ENCODE measurements at regions not wholly inside any gene's neighbourhood (a gene's known extent, or its start where the extent isn't known, plus 50 kb on each side); places are given as distances from the start of the nearest gene placed in this dataset.
"Not testable (repeated sequence)": the region's sequence is repeated elsewhere in the genome, so short reads cannot be mapped to it uniquely, and the experiment has no call there.

DNA sequence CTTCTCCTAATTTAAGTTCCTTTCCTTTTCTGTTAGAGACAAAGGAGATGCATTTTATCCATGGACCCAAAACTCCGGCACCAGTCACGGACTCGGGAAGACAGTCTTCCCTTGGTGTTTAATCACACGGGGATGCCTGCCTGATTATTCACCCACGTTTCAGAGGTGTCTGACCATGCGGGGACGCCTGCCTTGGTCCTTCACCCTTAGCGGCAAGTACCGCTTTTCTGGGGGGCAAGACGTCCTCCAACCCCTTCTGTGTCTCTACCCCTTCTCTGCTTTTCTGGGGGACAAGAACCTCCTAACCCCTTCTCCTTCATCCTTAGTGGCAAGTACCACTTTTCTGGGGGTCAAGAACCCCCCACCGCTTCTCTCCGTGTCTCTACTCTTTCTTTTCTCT is 816.9 kb upstream of the VRK2 start:
- not testable (repeated sequence) for DNase-seq (ENCODE audit: extremely low read depth, low read depth, low spot score)

DNA sequence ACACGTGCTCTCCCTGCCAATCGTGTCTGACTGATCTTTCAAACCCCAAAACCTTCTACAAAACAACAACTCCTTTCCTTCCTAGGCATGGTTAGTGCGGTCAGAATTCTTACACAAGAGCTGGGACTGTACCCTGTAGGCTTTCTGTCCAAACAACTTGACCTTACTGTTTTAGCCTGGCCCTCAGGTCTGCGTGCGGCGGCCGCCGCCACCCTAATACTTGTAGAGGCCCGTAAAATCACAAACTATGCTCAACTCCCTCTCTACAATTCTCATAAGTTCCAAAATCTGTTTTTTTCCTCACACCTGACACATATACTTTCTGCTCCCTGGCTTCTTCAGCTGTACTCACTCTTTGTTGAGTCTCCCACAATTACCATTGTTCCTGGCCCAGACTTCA is 814.3 kb upstream of the VRK2 start:
- not testable (repeated sequence) for DNase-seq (ENCODE audit: extremely low read depth, low read depth, low spot score)

DNA sequence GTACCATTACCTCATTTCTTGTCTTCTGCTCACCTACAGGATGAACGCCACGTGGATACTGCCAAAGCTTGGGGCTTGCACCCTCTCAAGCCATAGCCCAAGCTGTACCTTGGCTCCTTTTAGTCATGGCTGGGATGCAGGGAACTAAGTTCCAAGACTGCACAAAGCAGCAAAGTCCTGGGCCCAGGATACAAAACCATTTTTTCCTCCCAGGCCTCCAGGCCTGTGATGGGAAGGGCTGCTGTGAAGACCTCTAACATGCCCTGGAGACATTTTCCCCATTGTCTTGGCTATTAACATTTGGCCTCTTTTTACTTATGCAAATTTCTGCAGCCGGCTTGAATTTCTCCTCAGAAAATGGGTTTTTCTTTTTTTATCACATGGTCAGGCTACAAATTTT is 795.1 kb upstream of the VRK2 start:
- DNase-seq (ENCODE audit: extremely low read depth, low read depth, low spot score), result not testable (repeated sequence)

DNA sequence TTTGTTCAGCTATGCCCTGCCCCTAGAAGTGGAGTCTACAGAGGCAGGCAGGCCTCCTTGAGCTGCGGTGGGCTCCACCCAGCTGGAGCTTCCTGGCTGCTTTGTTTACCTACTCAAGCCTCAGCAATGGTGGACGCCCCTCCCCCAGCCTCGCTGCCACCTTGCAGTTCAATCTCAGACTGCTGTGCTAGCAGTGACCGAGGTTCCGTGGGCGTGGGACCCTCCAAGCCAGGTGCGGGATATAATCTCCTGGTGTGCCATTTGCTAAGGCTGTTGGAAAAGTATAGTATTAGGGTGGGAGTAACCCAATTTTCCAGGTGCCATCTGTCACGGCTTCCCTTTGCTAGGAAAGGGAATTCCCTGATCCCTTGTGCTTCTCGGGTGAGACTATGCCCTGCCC is 770.2 kb upstream of the VRK2 start:
- DNase-seq (ENCODE audit: extremely low read depth, low read depth, low spot score), result not testable (repeated sequence)

DNA sequence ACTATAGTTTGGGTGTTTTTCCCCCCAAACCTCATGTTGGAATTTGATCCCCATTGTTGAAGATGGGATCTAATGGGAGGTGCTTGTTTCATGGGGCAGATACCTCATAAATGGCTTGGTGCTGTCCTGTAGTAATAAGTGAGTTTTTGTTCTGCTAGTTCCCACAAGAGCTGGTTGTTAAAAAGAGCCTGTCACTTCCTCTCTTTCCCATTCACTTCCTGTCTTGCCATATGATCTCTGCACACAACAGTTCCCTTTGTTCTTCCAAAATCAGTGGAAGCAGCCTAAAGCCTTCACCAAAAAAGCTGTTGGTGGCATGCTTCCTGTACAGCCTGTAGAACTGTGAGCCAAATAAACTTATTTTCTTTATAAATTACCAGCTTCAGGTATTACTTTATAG is 768.2 kb upstream of the VRK2 start:
- DNase-seq (ENCODE audit: extremely low read depth, low read depth, low spot score), result no peak

DNA sequence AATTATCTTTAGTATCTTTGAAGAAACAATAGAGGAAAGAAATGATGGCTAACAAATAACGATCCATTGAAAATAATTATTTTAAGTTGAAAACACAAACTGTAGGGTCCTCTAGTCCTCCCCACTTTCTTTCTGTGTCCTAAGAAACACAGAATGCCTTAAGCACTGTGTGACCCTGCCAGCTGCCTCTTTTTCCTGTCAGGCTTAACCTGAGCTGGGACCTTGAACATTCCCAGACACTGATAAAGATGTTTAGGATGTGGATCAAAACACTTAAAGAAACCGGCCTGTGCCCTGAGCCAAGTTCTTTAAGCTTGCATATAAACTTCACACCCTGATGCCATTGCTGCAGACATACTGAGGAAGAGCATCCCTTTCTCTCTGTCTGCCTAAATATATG is 755.4 kb upstream of the VRK2 start:
- DNase-seq (ENCODE audit: extremely low read depth, low read depth, low spot score), result no peak

DNA sequence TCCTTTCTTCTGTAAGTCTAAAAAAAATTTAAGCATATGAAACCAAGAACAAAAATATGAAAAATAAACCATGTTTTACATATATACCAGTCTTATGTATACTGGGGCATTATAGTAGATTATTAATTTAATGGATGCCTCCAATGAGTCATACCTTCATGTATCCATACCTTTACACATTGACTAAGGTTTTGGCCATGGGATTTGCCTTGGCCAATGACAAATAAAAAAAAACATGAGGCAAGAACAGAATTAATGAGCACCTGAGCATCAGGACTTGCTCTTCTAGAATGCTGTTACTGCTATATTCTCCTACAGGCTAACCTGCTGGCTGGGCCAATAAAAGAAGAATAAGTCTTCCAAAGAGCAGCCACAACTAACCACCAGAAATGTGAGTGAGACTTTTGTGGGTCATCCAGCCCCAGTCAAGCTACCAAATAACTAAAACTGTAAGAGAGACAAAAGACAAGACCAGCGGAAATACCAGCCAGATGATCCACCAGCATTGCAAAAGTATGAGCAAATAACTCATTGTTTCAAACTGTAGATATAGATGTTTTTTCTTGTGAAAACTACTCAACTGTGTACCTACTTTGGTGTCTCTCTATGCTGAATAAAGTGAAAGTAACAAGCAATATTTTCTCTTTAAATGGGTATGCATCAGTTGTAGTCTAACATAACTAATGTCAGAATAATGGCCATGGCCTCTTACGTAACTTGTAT is 749.6 kb upstream of the VRK2 start:
- no peak for DNase-seq (ENCODE audit: extremely low read depth, low read depth, low spot score)

DNA sequence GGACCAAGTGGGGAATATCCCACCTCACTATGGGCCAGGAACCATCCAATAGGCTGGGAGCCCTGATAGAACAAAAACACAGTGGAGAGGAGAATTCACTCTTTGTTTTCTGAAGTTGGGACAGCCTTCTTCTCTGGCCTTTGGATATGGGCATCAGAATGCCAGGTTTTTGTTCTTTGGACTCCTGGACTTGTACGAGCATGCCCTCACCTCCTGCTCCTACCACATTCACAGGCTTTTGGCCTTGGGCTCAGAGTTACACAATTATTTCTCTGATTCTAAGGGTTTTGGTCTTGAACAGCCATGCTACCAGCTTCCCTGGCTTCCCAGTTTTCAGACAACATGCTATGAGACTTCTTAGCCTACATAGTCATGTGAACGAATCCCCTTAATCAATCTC is 732.9 kb upstream of the VRK2 start:
- DNase-seq (ENCODE audit: extremely low read depth, low read depth, low spot score), result no peak

DNA sequence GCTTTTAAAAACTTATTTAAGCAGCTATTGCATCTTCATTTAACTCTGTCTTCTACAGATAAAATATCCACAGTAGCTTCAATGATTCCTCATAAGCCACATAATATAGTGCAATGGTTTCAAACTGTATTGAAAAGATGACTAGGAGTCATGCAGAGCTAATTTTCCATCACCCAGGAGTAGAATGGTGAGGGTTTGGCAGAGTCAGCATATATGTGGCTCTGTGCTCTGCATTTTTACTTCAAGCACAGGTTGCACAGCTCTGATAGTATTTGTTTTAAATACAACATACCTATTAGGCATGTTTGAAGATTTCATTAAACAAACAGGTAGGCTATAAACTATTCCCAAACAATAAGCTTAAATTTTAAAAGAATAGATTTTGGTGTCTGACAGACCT is 731.9 kb upstream of the VRK2 start:
- no peak for DNase-seq (ENCODE audit: extremely low read depth, low read depth, low spot score)

DNA sequence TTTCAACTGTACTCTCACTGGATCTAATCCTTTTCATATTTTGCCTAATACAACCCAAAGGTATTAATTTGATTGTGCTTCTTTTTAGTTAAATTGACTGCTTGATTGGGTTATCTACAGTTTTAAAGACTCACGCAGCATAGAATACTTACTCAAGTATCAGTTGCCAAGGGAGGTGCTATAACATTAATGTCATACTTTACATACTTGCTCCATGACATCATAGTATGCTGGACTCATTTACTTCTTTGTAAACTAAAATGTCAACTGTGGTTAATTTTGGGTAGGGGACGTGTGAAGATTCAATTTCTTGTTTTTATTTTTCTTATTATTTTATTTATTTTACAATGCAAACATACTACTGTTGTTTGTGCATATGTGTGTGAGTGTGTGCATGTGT is 716.2 kb upstream of the VRK2 start:
- DNase-seq (ENCODE audit: extremely low read depth, low read depth, low spot score), result no peak

DNA sequence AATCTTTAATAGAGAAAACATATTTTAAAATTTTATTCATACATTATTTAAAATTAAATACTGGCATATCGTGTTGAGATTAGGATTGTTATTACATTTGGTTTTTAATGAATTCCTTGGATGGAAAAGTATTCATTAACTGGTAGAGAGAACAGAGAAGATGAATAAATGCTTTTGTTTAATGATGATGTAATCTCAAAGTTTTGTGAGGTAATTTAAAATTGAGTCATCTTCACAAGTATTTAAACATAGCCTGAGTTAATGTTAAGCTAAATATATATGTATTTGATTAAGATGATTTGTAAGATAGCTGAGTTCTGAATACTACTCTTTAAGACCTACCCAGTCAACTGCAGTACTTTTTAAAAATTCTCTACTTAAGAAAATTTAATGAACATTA is 713.4 kb upstream of the VRK2 start:
- DNase-seq (ENCODE audit: extremely low read depth, low read depth, low spot score), result no peak

DNA sequence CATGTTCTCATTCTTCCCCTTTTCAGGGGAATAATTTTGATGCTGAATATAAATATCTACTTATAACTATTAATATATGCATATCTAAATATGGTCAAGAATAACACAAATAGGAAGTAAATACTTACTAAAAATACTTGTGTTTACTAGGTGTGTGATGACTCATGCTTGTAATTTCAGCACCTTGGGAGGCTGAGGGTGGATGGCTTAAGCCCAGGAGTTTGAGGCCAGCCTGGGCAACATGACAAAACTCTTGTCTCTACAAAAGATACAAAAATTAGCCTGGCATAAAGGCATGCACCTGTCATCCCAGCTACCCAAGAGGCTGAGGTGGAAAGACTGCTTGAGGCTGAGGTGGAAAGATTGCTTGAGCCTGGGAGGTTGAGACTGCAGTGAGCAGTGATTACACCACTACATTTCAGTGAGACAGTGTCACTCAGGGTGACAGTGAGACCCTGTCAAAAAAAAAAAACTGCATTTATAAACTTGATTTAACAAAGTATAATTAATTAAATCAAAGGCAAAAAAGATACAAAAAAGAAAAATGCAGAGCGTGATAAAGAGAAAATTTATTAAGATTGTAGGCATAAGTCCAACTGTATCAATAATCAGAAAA is 703.1 kb upstream of the VRK2 start:
- DNase-seq (ENCODE audit: extremely low read depth, low read depth, low spot score), result no peak

DNA sequence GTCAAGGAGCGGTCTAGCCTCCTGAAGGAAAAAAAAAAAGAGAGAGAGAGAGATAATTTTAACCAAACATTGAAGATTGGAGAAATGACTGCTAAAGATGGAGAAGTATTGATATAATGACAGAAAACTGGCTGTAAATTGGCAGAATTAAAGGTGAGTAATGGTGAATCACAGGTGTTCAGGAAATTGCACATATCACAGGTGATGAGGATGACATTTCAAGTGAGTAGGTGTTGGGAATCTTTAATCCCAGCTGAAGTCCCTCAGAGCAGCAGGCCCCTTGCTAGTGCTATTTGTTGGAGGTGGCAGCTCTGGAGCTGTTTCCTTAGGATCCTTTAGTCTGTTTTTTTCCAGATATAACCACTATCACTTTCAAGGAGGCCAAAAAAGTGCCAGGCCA is 678.4 kb upstream of the VRK2 start:
- no peak for DNase-seq (ENCODE audit: extremely low read depth, low read depth, low spot score)

DNA sequence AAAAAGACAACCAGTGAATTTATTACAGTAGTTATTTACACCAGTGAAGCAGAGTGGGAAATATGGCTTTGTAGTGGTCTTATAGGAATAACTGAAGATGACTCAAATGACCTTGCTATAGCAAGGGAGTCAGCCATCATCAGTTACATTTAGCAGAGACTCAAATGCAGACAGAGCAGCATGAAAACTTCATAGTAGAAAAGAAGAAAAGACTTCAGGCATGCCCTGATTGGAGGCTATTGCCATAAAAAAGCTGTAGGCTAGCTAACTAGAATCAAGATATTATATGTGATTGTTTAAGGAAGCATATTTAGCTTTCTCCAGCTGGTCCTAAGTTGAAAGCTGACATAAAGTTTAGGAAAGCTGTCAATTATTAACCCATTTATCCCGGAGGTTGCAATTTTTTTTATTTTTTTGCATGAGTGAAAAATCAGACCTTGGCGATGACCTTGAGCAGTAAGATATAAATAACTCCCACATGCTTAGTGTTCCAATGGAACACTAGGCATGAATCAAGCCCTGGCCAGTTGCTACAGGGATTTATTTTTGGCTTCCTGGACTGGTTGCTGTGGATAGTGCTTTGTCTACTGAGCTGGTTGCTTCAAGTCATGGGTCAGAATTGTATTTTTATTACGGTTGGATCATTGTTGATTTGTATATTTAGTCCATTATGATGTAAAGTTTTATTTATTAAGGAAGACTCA is 675.6 kb upstream of the VRK2 start:
- no peak for DNase-seq (ENCODE audit: extremely low read depth, low read depth, low spot score)

DNA sequence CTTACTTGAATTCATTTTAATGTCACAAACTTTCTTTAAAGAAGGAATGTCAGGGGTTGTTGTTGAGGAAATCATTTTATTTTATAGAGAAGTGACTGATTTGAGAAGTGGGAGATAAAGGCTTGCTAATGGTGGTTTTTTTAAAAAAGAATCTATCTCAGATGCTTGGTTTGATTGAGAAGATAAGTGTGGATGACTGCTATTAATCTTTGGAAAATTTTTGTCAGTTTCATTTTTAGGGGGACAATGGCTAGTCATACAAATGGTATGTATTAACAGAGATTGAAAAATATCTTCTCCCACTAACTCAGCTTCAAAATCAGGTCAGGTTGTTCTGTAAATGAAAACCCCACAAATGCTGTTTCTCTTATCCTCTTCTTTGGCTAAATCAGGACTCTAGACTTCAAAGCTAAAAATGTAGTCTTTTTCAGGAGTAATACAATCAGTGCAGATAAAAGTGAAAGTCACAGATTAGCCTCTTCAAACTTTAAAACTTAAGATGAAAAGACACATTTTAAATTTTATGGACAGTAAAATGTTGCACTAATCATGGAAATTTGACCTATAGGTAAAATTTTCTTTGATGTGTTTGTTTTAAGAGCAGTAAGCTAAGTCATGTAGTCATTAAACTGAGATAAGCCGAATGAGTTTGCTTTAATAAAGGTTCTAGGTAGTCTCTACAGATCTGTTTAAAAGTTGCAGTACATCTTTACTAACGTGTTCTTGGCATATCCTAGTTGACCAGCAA is 674.2 kb upstream of the VRK2 start:
- DNase-seq (ENCODE audit: extremely low read depth, low read depth, low spot score), result no peak

DNA sequence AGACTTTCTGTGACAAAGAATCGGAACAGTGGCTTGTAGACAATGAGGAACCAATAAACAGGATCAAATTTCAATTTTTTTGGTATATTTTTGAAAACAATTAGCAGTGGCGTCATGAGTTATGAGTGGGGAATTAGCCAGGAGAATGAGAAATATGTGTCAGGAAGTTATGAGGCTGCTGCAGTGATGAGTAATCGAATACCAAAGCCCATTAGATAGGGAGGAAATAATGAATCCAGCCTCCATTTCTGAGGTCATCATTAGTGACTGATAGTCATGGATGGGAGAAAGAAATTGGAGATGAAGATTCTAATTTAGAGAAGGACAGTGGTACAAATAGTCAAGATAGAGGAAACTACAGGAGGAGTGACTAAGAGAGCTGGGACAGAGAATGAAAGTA is 673.1 kb upstream of the VRK2 start:
- peak; percentile 72 for DNase-seq (ENCODE audit: extremely low read depth, low read depth, low spot score)

DNA sequence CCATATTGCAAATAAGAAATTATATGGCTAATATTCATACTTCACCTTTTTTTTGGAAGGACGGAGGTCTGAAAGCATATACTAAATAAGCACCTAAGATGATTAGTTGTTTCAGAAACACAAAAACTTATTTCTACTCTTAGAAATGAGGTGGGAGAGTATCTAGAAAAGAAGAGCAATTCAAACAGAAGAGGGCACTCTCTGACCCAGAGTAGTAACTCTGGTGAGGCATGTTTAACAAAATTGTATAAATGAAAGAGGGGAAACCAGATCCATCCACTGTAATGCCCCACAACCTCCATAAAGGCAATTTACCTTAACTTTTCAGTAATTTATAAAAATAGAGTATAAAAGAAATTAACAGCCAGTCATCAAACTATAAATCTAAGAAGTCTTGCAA is 669.6 kb upstream of the VRK2 start:
- DNase-seq (ENCODE audit: extremely low read depth, low read depth, low spot score), result no peak

DNA sequence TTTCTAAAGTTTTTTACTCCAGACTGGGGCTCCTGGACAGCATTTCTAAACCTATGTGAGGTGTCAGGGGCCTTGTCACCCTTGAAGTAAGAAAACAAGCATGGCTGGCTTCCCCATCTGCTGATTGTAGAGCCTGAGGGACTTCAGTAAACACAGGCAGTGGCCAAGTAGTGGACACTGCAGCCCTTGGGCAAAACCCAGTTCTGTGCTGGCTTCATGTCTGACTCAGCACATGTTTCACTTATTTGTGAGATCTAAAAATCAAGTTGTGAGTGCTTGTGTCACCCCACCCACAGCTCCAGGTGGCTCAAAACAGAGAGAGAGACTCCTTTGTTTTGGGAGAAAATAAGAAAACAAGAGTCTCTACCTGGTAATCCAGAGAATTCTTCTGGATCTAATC is 660.3 kb upstream of the VRK2 start:
- DNase-seq (ENCODE audit: extremely low read depth, low read depth, low spot score), result no peak

DNA sequence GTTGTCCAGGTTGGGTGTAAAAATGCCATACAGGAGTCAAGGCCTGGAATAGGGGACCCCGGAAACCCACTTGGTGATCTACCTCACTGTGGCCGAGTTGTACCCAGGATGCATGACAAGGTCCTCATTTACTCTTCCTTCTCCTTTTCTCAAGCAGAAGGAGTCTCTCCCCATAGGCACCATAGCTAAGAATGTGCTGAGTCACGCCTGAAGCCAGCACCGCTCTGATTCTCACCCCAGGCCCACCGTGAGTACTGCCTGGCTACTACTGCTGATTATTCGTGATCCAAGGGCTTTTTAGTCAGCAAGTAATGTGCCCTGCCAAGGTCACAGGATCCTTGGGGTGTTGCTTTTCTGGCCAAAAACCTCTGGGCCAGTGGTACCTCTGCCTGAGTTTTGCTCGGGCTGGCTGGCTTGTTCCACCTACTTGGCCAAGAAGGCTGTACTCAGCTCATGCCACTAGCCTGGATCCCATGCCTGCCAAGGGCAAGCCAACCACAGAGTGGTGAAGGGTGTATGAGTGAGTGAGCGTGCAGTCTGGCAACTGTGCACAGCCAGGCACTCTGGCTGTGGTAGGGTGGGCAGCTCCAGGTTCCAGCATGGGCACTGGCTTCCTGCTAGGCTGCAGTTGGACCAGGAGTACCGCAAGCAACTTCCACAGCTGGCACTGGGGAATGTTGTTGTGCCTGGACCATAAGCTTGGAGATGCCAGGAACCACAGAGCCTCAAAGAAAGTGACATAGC is 650.1 kb upstream of the VRK2 start:
- DNase-seq (ENCODE audit: extremely low read depth, low read depth, low spot score), result no peak

DNA sequence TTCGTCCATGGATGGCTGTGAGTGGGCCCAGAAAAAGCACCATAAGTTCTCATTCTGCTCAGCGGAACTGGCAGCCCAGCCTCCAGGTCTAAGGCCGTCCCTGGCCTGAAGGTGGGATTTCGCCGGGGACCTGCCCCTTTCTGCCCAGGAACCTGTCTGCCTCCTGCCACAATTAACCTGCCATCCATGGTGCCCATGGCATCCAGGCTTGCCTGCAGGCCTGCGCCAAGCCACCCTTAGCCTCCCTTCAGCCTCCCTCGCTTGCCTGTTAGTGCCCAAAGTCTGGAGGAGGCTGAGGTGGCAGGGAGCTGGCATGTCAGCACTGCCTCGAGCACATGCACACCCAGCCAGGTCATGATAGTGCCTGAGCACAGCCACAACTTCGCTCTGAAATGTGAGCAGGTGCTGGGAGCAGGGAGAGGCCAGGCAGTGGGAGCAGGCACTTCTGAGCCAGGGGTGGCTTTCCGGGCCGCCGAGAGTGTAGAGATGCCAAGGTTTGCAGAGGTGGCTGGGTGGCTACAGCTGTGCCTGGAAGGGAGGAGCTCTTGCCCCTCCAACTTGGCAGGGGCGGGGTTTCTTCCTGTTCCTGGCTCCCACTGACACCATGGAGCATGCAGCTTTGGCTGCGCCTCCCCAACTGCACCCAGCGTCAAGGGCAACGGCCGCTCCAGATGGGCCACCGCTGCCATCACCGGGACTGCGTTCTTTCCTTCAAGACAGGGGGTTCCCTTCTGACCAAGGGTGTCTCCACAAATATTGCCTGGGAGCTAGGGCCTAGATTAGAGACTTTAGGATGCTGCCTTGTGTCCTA is 648.9 kb upstream of the VRK2 start:
- no peak for DNase-seq (ENCODE audit: extremely low read depth, low read depth, low spot score)
